Lung (tissue), 11 donors: ENCODE measurements at regions not wholly inside any gene's neighbourhood (a gene's known extent, or its start where the extent isn't known, plus 50 kb on each side); places are given as distances from the start of the nearest gene placed in this dataset.

Source experiments
- ATAC-seq: fragments of 200-7000 bp; cut with Tn5 transposase; one replicate; pipeline ENCODE4 v1.9.1; 2020; ENCODE audit warnings: moderate number of reproducible peaks; ENCODE audit not compliant: insufficient read depth, low FRiP score
- DNase-seq, 3 donors: peaks; one replicate each; pipeline ENCODE4 v3.0.0-alpha.2; 2013 to 2017
- H3K27ac ChIP-seq, 2 donors: one replicate each; pipeline ENCODE4 v1.5.1; 2013; ENCODE audit warnings: mild to moderate bottlenecking in 2 of 2, moderate library complexity in 2 of 2, control low read depth in 1 of 2, inconsistent platforms in 1 of 2, low read depth in 1 of 2, low read length in 1 of 2
- H3K27me3 ChIP-seq, 3 donors: one replicate each; pipeline ENCODE4 v1.5.1; 2013; ENCODE audit warnings: low read length in 2 of 3; ENCODE audit not compliant: control insufficient read depth in 3 of 3, insufficient read depth in 3 of 3
- H3K36me3 ChIP-seq, 4 donors: one replicate each; pipeline ENCODE4 v1.5.1; 2013; ENCODE audit warnings: low read length in 4 of 4, mild to moderate bottlenecking in 1 of 4, moderate library complexity in 1 of 4; ENCODE audit not compliant: control insufficient read depth in 4 of 4, insufficient read depth in 4 of 4
- H3K4me1 ChIP-seq, 5 donors: one replicate each; pipeline ENCODE4 v1.5.1; 2013; ENCODE audit warnings: low read length in 5 of 5, mild to moderate bottlenecking in 2 of 5, moderate library complexity in 1 of 5; ENCODE audit not compliant: control insufficient read depth in 5 of 5, insufficient read depth in 5 of 5
- H3K4me3 ChIP-seq: one replicate; pipeline ENCODE4 v1.5.1; 2013; ENCODE audit warnings: mild to moderate bottlenecking, control low read depth, moderate library complexity
- H3K9ac ChIP-seq, 2 donors: one replicate each; pipeline ENCODE4 v1.5.1; 2013; ENCODE audit warnings: low read length in 2 of 2, control low read depth in 1 of 2; ENCODE audit not compliant: insufficient read depth in 1 of 2
- H3K9me3 ChIP-seq, 4 donors: one replicate each; pipeline ENCODE4 v1.5.1; 2013; ENCODE audit warnings: low read length in 3 of 4, mild to moderate bottlenecking in 1 of 4, moderate library complexity in 1 of 4; ENCODE audit not compliant: control insufficient read depth in 4 of 4, insufficient read depth in 3 of 4
- CTCF ChIP-seq: IDR thresholded peaks from 2 replicates; pipeline ENCODE4 v1.5.1; 2012; ENCODE audit warnings: mild to moderate bottlenecking; ENCODE audit errors: control extremely low read depth, extremely low read depth
- WGBS, 2 donors: extraction: QIAGEN DNeasy Blood & Tissue Kit; methylation state at CpG; one replicate each; pipeline ENCODE4 v1.1.7; 2013; 5-methylcytosine and 5-hydroxymethylcytosine counted together
- donor health status: control.
- donor health status: control.
- donor health status: Bipolar disorder and iron deficiency.
- donor health status: healthy.
- donor health status: DM: yes; HTN: yes; CAD: no.

- ATAC-seq (no peak), DNase-seq (no peak)
- Histone ChIP-seq H3K27me3 (no peaks in the 10 kb centered on the region), H3K36me3 (no peaks in the 10 kb centered on the region), H3K27ac (no peak overlapping the region), H3K9ac (no peak overlapping the region), H3K4me1 (peaks cover 0 to 34% (median 6%) of the 10 kb centered on the region in 5 donors), H3K9me3 (peaks cover 0 to 6% (median 0%) of the 10 kb centered on the region in 4 donors), H3K4me3 (no peak overlapping the region)
- TF ChIP-seq CTCF: no peak
Measured at GRCh38 chr15:94606286-94606685, 374.9 kb downstream of the MCTP2 start.

GRCh38 chr15:94607176-94607654 lies 375.9 kb downstream of the MCTP2 start:
- Histone ChIP-seq H3K4me1 (peaks cover 0 to 34% (median 6%) of the 10 kb centered on the region in 5 donors), H3K27ac (no peak overlapping the region), H3K9me3 (peaks cover 0 to 6% (median 0%) of the 10 kb centered on the region in 4 donors), H3K36me3 (no peaks in the 10 kb centered on the region), H3K4me3 (no peak overlapping the region), H3K27me3 (no peaks in the 10 kb centered on the region), H3K9ac (no peak overlapping the region)
- peak; percentile 36 for ATAC-seq
- no peak for TF ChIP-seq CTCF
- DNase-seq: peak; percentile 68 to 84 (median 77)
- WGBS, 2 donors: 13 to 28% methylated on average over 7 of the region's 7 CpGs

- Histone ChIP-seq H3K9me3 (peaks cover 0 to 6% (median 0%) of the 10 kb centered on the region in 4 donors), H3K4me3 (no peak overlapping the region), H3K4me1 (peaks cover 0 to 22% (median 6%) of the 10 kb centered on the region in 5 donors), H3K27me3 (no peaks in the 10 kb centered on the region), H3K36me3 (no peaks in the 10 kb centered on the region), H3K9ac (no peak overlapping the region), H3K27ac (no peak overlapping the region)
- no peak for TF ChIP-seq CTCF
- DNase-seq (peak in 2 of 3 donors; percentile 29 to 35), ATAC-seq (no peak)
- WGBS, 2 donors: 10 to 50% methylated on average over 2 of the region's 2 CpGs
Measured at GRCh38 chr15:94610069-94610468, 378.7 kb downstream of the MCTP2 start.

- no peak for TF ChIP-seq CTCF
- no peak for ATAC-seq
- no peak overlapping the region for H3K9ac ChIP-seq
- H3K27me3 ChIP-seq: no peaks in the 10 kb centered on the region
- H3K4me1 ChIP-seq: peaks cover 0 to 22% (median 6%) of the 10 kb centered on the region in 5 donors
- H3K9me3 ChIP-seq: peaks cover 0 to 4% (median 0%) of the 10 kb centered on the region in 4 donors
- no peak overlapping the region for H3K27ac ChIP-seq
- H3K36me3 ChIP-seq: no peaks in the 10 kb centered on the region
- DNase-seq: peak in 2 of 3 donors; percentile 21 to 29
- no peak overlapping the region for H3K4me3 ChIP-seq
- 60 to 76% methylated on average over 3 of the region's 3 CpGs for WGBS, 2 donors
Measured at GRCh38 chr15:94610485-94610884, 379.1 kb downstream of the MCTP2 start.
